Limb (tissue), 2 donors: ENCODE measurements at regions not wholly inside any gene's neighbourhood (a gene's known extent, or its start where the extent isn't known, plus 50 kb on each side); places are given as distances from the start of the nearest gene placed in this dataset.

Experiments
- DNase-seq, 2 donors: peaks; one replicate each; pipeline ENCODE4 v3.0.0-alpha.2; 2016; ENCODE audit errors: extremely low spot score in 2 of 2

DNA sequence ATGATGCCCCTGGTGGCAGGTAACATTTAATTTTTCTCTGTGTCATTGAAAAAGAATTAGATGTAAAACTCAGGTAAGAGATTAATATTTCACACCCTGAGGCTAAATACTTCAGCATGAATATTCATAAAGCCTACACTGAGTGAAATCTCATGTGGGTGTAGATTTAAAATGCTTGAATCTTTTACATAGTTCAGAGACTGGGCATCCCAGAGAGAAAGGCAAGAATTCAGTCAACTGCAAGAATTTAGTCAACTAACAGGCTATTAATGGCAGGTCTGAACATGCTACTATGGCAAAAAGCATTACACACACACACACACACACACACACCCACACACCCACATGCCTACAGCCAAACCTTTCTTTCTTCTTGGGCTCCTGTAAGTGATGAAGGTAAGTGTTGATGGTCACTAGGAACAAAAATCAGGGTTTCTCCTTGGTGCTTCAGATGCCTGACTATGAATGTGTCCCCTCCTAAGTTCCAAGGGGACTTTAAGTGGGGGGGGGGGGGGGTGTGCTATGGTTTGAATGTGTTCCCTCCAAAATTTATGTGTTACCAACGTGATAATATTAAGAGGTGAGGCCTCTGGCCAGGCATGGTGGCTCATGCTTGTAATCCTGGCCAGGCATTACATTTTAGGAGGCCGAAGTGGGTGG, 63.7 kb upstream of the PSMD7 start:
- no peak for DNase-seq

DNA sequence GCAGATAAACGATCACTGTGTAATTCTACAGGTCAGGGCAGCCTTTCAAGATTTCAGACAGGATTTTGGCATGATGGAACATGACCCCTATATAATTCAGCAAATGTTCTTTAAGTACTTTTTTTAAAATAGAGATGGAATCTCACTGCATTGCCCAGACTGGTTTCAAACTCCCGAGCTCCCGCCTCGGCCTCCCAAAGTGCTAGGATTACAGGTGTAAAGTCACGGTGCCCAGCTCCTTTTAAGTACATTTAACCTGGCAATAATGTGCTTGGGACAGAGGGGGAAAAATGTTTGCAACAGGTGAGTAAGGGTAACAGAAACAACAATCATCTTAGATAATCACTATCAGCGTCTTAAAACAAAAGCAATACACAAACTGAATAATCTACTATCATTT, 66.5 kb upstream of the PSMD7 start:
- DNase-seq: no peak

DNA sequence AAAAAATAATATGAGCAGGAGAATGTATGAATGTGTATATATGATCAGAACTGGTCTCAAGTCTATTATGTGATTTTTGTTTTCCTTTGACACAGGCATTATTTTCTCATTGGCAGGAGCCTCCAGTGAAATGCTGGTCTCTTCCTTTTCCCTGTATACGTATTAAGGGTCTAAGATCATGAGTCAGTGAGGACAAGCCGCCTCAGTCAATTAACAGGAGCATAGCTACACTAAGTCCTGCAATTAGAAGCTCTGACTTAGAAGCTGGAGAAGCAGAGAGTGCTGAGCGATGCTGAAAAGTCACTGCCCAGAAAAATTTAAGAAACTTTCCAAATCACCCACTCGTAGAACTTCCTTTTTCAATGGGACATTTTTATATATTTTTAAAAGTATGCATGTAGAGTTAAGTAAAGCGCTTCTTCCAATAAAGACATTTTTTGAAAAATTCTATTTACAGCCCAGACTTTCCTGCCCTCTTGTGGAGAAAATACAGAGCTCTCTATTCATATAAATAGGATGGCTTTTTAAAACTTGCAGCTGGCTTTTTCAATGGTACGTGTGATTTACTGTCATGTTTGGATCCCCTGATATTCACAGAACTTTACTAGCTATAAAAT, 70.2 kb upstream of the PSMD7 start:
- peak in 1 of 2 donors; percentile 76 for DNase-seq

DNA sequence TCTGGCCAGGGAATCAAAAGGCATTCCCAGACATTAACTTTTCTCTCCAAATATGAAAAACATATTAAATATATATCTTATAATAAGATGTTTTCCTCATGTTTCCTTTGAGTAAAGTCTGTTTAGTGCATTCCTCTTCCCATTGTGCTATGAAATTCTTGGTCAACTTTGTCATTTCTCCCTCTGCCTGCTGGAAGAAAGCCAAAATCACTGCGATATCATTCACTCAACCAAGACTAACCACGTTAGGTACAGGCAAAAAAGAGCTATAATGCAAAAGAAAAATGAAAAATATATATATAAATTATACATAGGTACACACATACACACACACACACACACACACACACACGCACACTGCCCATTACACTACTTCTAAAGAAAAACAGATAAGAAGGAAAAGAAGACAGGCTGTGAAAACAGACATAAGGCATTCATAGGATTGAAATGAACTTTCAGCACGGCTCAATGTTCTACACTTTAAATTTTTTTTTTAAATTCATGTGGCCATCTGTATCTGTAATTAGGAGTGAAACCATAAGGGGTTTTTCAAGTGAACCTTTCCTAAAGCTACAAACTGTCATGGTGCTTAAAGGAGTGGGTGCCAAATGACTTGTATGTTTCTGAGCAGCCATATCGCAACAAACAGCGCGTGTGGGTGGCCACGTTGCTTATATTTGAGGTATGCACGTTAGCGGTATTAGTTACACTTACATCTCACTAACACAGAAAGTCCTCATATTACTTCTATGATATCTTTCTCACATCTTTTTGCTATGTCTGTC, 71.6 kb upstream of the PSMD7 start:
- peak in 1 of 2 donors; percentile 58 for DNase-seq

DNA sequence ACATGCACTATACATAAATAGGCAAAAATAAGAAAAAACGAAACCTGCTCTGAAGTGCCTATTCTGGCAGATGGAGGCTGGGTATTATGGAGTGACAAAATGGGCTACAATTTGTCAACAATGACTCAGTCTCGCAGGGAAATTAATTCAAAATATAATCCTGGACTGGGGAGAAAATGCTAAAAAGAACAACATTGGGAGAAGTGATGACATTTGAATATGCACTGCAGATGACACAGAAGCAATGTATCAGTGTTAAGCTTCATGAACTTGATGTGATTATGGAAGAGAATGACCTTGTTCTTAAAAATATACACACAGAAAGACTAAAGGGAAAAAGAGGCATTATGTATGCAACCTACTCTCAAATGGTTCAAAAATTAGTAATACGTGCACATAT, 74.8 kb upstream of the PSMD7 start:
- DNase-seq: no peak

DNA sequence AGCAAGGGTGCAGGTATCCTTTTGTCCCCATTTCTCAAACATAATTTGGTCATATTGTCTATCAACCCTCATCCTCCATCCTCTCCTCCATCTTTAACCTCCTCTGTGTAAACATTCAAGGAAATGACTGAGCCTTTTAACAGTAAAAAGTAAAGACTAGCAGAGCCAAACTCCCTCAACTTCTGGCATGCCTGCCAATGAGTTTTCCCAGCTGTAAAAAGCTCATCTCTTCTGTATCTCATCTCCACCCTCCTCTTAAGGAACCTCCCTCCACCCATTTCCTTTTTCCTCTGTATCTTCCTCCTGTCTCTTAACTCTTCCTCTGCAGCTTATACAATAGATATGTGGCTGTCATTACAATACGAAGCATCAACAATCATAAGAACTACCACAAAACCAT, 76.9 kb upstream of the PSMD7 start:
- no peak for DNase-seq

DNA sequence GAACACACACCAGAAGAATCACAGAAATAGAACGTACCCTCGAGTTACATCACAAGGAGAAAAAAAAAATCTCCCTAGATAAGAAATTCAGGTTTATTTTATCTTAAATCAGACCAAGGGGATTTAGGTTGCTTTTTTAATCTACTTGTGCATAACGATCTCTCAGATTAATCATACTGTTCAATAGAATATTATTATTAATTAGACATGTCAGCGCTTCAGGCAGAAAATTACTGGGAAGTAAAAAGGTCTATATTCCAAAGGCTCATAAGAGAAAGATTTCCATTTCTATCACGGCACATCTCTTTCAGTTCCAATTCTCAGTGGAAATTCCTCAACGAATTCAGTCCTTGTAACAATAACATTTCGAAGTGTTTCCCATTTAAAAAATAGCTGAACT, 77.7 kb upstream of the PSMD7 start:
- no peak for DNase-seq

DNA sequence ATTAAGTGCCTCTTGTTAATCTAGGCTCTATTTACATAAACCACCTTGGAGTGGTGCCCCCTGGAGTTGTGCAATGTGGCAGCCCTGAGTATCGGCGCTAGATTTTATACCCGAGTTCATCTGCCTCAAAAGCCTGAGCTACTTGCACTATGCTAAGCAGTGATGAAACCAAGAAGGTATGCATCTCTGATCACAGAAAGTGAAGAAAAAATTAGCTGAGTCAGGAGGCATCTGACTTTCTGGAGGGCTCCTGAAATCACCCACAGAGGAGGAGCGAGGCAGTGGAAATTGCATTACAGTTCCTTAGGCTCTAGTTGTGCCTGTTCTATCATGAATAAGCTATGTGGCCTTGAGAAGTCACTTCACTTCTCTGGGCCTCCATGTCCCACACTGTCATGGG, 80.3 kb upstream of the PSMD7 start:
- no peak for DNase-seq

DNA sequence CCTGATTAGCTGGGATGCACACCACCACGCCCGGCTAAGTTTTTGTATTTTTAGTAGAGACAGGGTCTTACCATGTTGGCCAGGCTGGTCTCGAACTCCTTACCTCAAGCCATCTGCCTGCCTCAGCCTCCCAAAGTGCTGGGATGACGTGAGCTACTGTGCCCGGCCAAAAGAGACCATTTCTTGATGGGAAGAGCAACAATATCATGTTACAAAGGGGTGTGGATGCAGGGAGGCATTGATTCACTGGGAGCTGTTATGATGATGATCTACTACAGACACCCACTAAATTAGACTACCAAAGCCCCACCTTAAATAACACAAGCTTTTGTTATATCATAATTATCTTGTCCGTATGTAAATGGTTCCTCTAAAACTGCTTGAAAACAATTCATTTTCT, 81.4 kb upstream of the PSMD7 start:
- DNase-seq: no peak

DNA sequence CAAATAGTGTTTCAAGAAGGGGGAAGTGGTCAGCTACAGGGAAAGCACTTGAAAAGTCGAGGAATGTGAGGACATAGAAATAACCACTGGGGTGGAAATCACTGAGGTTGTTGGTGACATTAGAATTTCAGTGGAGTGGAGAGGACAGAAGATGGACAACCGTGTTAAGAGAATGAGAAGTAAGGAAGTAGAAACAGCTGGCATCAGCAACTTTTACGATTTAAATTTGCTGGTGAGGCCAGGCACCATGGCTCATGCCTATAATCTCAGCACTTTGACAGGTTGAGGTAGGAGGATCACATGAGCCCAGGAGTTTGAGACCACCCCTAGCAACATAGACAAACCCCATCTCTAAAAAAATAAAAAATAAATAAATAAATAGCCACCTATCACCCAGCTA, 83.2 kb upstream of the PSMD7 start:
- no peak for DNase-seq

DNA sequence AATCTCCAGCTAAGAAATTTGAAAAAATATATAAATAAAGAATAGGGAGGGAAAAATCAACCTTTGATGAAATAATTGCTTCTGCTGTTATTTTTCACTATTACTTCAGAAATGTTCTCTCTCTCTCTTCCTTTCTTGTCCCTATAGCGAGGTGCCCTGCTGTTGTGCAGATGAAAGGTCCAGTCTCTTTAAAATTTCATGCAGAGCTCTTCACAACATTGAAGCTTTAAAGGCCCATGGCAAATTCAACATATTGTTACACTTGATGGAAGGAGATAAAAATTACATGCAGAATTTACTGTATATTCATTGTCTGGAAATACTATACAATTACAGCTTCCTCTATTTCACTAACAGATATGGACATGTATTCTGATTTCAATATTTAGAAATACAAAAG, 86.4 kb upstream of the PSMD7 start:
- no peak for DNase-seq

DNA sequence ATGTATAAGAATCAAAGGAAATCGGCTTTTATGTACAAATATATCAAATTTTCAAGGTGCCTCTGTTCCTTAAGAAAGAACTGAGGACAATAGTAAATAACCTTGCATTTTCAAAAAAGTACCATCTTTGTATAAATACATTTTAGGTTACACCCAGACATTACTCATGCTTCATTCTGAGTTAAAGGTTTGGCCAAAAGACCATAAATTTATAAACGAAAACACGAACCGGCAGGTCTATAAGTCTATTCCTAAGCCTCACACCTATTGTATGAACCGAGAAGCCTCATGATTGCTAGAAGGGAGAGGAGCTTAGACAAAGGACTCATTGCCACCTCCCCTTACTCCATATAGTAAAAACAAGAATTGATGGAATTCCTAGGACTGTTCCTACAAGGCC, 94.6 kb upstream of the PSMD7 start:
- DNase-seq: no peak

DNA sequence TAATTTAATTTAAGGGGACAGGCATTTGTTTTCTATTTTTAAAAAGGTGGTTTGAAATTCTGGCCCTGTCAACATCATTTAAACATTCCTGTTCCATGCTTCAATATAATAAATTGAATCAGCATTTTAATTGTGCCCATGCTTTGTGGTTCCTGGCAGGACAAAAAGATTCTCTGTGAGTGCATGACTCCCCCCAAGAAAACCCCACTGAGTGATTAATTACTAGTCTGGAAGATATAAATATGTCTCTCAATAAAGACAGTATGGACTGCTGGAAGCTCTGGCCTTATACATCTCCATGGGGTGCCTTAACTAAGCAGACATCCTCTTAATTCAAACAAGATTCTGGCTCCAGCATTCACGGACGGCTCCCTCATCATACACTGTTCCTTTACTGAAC, 95.0 kb upstream of the PSMD7 start:
- DNase-seq: no peak

DNA sequence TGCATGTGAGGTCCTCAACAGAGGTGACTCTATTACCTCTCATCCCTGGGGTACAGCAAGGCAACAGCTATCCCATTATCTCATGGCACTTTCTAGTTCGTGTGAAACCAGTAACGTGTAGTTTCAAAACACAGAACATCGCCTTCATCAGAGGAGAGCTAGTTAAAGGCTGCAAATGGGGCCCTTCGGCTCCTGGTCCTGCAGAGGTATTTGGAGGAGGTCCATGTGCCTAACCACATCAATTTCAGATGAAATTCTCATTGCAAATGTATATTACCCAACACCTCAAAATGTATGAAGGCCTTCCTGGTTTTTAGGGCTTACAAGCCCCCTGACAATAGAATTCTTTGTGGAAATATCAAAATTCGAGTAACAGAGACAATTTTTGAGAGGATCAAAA, 95.7 kb upstream of the PSMD7 start:
- no peak for DNase-seq

DNA sequence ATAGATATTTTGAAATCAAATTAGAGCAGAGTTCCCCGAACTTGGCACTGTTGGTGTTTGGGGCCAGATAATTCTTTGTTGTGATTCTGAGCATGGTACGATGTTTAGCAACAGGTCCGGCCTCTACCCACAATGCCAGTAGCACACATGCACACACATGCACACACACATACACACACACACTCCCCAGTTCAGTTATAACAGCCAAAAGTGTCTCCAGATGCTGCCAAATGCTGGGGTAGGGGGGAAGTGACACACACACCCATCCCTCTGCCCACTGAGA, 96.8 kb upstream of the PSMD7 start:
- DNase-seq: no peak

DNA sequence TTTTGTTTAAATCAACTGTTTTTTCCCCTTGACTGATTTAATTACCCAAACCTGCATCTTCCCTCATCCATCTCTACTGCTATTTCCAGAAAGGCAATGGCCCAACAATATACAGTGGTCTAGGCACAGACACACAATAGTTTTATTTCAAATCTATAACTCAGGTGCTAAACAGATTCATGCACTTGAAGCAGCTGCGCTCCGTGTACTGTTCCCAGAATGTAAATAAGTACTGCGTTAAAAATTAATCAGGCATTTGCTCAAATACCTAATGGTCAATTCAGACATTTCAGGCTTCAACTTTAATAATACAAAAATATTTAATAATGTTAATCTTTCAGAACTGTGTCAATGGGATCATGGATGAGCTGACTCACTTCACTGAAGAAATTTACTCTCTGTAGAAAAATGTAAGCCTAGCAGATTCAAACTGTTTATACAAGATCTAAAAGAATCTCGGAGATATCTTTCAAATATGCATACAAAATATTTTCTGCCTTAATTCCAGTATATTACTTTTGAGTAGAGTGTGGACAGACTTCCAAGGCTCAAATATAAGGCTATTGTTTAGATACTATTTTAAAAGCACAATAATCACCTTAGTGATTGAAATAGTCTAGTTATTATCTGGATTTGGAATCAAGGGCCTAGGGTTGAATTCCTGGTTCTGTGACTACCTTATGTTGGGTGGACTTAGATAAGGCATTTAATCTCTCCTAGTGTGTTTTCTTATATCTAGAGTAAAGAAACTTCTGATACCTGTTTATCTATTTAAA, 97.4 kb upstream of the PSMD7 start:
- no peak for DNase-seq

DNA sequence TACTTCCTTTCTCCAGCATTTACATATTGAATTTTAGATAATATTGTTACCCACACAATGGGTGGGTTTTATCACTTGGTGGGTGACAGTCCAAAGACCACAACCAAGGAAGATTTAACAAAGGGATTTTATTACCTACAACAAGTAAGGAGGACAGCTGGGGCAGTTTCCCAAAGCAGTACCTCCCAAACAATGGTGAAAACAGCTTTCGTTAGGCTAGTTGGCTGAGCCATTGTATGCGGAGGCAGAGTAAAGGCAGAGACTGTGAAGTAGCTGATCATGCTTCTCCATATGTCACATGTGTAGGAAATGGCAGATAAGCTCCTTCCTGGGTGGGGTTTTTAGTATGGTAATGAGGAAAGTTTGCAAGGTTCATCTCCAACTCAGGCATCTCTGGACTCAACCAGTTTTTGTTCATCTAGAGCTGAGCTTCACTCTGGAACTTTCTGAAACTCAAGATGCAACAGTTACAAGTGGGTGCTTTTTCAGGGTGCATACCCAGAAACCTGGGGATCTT, 104.3 kb upstream of the PSMD7 start:
- DNase-seq: no peak

DNA sequence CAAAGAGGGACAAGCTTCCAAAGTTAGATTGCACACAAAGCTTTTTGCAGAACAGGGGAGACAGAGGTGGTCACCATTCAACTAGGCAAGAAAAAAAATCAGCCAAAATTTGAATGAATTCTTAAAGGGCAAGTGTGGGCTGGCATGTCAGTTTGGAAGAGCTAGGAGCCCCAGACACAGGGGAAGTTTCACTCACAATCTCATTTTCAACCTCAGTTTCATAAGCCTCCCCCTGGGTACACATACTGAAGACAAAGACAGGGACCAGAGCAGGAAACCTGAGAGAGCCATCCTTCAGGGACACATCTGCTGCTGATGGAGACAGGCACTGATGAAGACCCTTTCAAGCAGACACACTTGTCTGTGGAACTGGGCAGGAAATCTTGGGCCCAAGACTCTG, 106.3 kb upstream of the PSMD7 start:
- no peak for DNase-seq

DNA sequence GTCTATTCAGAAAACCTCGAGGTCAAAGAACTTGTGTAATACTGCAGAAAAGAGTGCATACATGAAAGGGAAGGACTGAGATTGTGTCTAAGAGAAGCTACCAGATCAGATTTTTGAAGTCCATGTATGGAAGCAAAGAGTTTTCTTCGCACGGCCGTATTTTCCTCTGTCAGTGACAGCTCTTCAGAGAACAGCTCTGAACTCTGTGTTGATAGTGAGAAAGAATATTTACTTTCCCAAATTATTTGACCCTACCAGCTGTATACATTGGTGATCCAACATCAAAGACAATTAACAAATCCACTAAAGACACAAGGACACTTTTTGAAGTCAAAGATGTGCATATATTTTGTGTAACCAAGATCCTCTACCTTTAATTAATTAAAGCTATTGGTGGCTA, 107.8 kb upstream of the PSMD7 start:
- DNase-seq: no peak

DNA sequence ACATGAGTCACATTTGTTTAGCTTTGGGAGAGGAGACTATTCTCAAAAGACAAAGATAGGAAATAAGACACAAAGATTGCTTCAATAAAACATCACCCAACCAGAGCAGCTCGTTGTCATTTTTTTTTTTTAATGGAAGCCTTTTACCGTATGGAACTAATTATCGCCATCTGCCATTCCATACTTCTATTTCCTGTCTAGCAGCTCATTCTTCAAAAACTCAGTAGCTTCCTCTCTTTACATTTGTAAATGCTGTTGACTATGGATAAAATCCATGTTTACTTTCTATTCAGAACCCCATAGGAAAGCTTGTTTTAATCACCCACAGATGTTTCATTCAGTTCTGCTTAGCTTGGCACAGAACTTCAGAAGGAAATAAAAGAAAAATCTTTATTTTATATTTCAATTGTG, 110.0 kb upstream of the PSMD7 start:
- DNase-seq: peak in 1 of 2 donors; percentile 89

DNA sequence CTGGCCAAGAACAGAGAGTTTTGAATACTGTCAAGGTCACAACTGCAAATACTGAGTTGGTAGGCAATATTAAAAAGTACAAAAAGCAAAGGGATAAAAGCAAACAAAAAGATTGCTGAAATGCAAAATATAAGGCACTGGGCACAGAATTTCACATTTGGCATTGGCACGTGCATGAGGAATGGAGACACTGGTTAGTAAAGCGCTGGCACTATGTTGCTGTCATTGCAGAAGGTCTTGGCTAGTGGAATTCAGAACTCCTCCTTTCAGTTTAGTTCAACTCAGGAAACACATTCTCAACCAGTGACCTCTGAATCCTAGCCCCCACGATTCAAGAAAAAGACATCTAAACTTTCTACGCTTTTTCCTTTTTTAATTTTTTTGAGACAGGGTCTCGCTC, 111.8 kb upstream of the PSMD7 start:
- no peak for DNase-seq
